HepG2 (cell line): ENCODE measurements at regions not wholly inside any gene's neighbourhood (a gene's known extent, or its start where the extent isn't known, plus 50 kb on each side); places are given as distances from the start of the nearest gene placed in this dataset.
A peak's percentile ranks its signal among the peaks of the same experiment; 100 is the strongest.

Experiments
- ATAC-seq: fragments of 200-7000 bp; cut with Tn5 transposase; 3 replicates; pipeline ENCODE4 v1.9.1; 2020; ENCODE audit warnings: mild to moderate bottlenecking, moderate library complexity
- BruUV-seq: library from RNA; stranded (reverse); fragments of 400-500 nt; replicated peaks from 2 replicates; lab custom pipeline; 2021; lab: Mats Ljungman, UMichigan
- CTCF ChIA-PET: fragments of 300-600 bp; formaldehyde crosslinking; extraction: SDS; loops from one replicate; lab custom pipeline; 2021; ENCODE audit warnings: low total read pairs, inconsistent platforms, low intra/inter-chr PET ratio; lab: Yijun Ruan, JAX
- POLR2A ChIA-PET: fragments of 350-600 bp; sonication (Branson Sonifier 250); formaldehyde crosslinking; loops from one replicate; lab custom pipeline; 2020; ENCODE audit warnings: antibody characterized with exemption, inconsistent platforms; lab: Yijun Ruan, JAX
- DNase-seq: peaks from one replicate; pipeline ENCODE4 v3.0.0-alpha.2; 2015; ENCODE audit warnings: low spot score
- FAIRE-seq: peaks from 3 replicates; lab custom pipeline; 2011; peaks lifted over from hg19 to GRCh38; lab: Jason Lieb, UNC
- H2AFZ ChIP-seq: one replicate; pipeline ENCODE4 v1.6.1; 2011; ENCODE audit warnings: low read length, inconsistent platforms
- H3K27ac ChIP-seq: fragments of 300-600 bp; 3 replicates; pipeline ENCODE4 v1.8.0; 2011; ENCODE audit warnings: mixed run types, mild to moderate bottlenecking, mixed read lengths, low read length, inconsistent platforms; ENCODE audit not compliant: insufficient read depth; ENCODE audit errors: extremely low read length
- H3K27me3 ChIP-seq, 2 experiments: fragments of 200-600 bp in 1 of 2; 2 replicates in 1 of 2; 3 replicates in 1 of 2; pipeline versions ENCODE4 v1.6.0 to v1.8.0; 2011; ENCODE audit warnings: low read length in 2 of 2, mild to moderate bottlenecking in 2 of 2, moderate library complexity in 2 of 2, inconsistent platforms in 1 of 2; ENCODE audit not compliant: insufficient read depth in 2 of 2, control insufficient read depth in 1 of 2
- H3K36me3 ChIP-seq, 2 experiments: fragments of 200-600 bp in 1 of 2; replicated peaks in 1 of 2; 2 replicates in 1 of 2; 3 replicates in 1 of 2; pipeline versions ENCODE4 v1.5.1 to v1.8.0; 2011; ENCODE audit warnings: low read length in 2 of 2, inconsistent platforms in 1 of 2; ENCODE audit not compliant: insufficient read depth in 2 of 2, control insufficient read depth in 1 of 2
- H3K4me1 ChIP-seq: 2 replicates; pipeline ENCODE4 v1.5.1; 2012; ENCODE audit warnings: low read length, inconsistent platforms; ENCODE audit not compliant: insufficient read depth
- H3K4me2 ChIP-seq: 2 replicates; pipeline ENCODE4 v1.6.0; 2011; ENCODE audit warnings: low read depth, low read length, inconsistent platforms
- H3K4me3 ChIP-seq, 3 experiments: fragments of 200-600 bp in 1 of 3; sonication (generic), shearing (Covaris generic) in 1 of 3; replicated peaks in 1 of 3; 2 replicates each; pipeline ENCODE4 v1.5.1; 2011 to 2016; ENCODE audit warnings: low read length in 3 of 3, inconsistent platforms in 2 of 3, low read depth in 2 of 3, mild to moderate bottlenecking in 2 of 3, control low read depth in 1 of 3, mixed read lengths in 1 of 3; ENCODE audit not compliant: insufficient read depth in 1 of 3
- H3K79me2 ChIP-seq: one replicate; pipeline ENCODE4 v1.6.1; 2011; ENCODE audit warnings: low read length, inconsistent platforms; ENCODE audit not compliant: insufficient read depth
- H3K9ac ChIP-seq: 2 replicates; pipeline ENCODE4 v1.6.0; 2011; ENCODE audit warnings: mild to moderate bottlenecking, low read depth, low read length, inconsistent platforms; ENCODE audit not compliant: insufficient read depth
- H3K9me3 ChIP-seq: 2 replicates; pipeline ENCODE4 v1.5.1; 2012; ENCODE audit warnings: mild to moderate bottlenecking, low read length
- H4K20me1 ChIP-seq: 2 replicates; pipeline ENCODE4 v1.6.0; 2011; ENCODE audit warnings: inconsistent platforms, mild to moderate bottlenecking, low read length, moderate library complexity; ENCODE audit not compliant: insufficient read depth
- KAT7 ChIP-seq: IDR thresholded peaks from 2 replicates; pipeline ENCODE4 v1.6.1; 2018; ENCODE audit warnings: borderline replicate concordance, missing compliant biosample characterization
- KLF16 ChIP-seq, 2 experiments: sonication (generic) in 1 of 2; formaldehyde crosslinking in 1 of 2; IDR thresholded peaks; 2 replicates each; pipeline versions ENCODE4 v1.6.1 to v1.8.0; 2016 to 2023; ENCODE audit warnings: missing genetic modification reagents in 2 of 2, missing compliant biosample characterization in 1 of 2
- LRRFIP1 ChIP-seq: sonication (generic); formaldehyde crosslinking; conservative IDR thresholded peaks from 2 replicates; pipeline ENCODE4 v1.4.0; 2020; ENCODE audit warnings: missing genetic modification reagents
- MNT ChIP-seq: fragments of 450-650 bp; IDR thresholded peaks from 2 replicates; pipeline ENCODE4 v1.6.1; 2016
- NFKB2 ChIP-seq: sonication (generic); formaldehyde crosslinking; IDR thresholded peaks from 2 replicates; pipeline ENCODE4 v1.4.0; 2020; ENCODE audit warnings: missing genetic modification reagents, borderline replicate concordance
- PLRG1 ChIP-seq: fragments of 450-650 bp; conservative IDR thresholded peaks from 2 replicates; pipeline ENCODE4 v1.6.1; 2016
- ZHX2 ChIP-seq, 2 experiments: sonication (generic) in 1 of 2; formaldehyde crosslinking in 1 of 2; IDR thresholded peaks; 2 replicates each; pipeline versions ENCODE4 v1.6.1 to v1.9.0; 2014 to 2022; ENCODE audit warnings: antibody characterized with exemption in 1 of 2, borderline replicate concordance in 1 of 2, inconsistent platforms in 1 of 2, low read depth in 1 of 2, missing genetic modification reagents in 1 of 2
- ZNF333 ChIP-seq: sonication (generic); formaldehyde crosslinking; IDR thresholded peaks from 2 replicates; pipeline ENCODE4 v1.4.0; 2020; ENCODE audit warnings: mild to moderate bottlenecking, missing genetic modification reagents, borderline replicate concordance
- ZNF33A ChIP-seq: sonication (generic); formaldehyde crosslinking; IDR thresholded peaks from 2 replicates; pipeline ENCODE4 v1.5.1; 2020; ENCODE audit warnings: missing genetic modification reagents, mild to moderate bottlenecking, moderate library complexity, borderline replicate concordance
- ZNF501 ChIP-seq: sonication (generic); formaldehyde crosslinking; IDR thresholded peaks from 2 replicates; pipeline ENCODE4 v1.5.1; 2020; ENCODE audit warnings: mild to moderate bottlenecking, moderate library complexity, missing genetic modification reagents
- ZNF644 ChIP-seq: IDR thresholded peaks from 2 replicates; pipeline ENCODE4 v1.6.1; 2016; ENCODE audit warnings: low read depth
- ZNF691 ChIP-seq: sonication (generic); formaldehyde crosslinking; IDR thresholded peaks from 2 replicates; pipeline ENCODE4 v1.4.0; 2020; ENCODE audit warnings: missing genetic modification reagents, low read depth, mild to moderate bottlenecking, borderline replicate concordance
- ZSCAN20 ChIP-seq: sonication (generic); formaldehyde crosslinking; IDR thresholded peaks from 2 replicates; pipeline ENCODE4 v1.4.0; 2020; ENCODE audit warnings: missing genetic modification reagents, mild to moderate bottlenecking, borderline replicate concordance
- WGBS: methylation state at CpG from one replicate; pipeline ENCODE4 v1.1.6; 2017; ENCODE audit warnings: low lambda C conversion rate; 5-methylcytosine and 5-hydroxymethylcytosine counted together
- in situ Hi-C: cut with HindIII; loops from 2 replicates; pipeline ENCODE4 v1.10.0; 2017; ENCODE audit warnings: low pct_unique_long_range_greater_than_20kb; ENCODE audit not compliant: extremely low pct_ligation_motif_present
- intact Hi-C: fragments of 100-400 bp; cut with micrococcal nuclease; formaldehyde crosslinking; loops from one replicate; pipeline ENCODE4 v1.10.0; 2022; ENCODE audit not compliant: unreplicated experiment

GRCh38 chr6:137352859-137353258 lies 133.7 kb upstream of the IFNGR1 start:
- no peaks in the 10 kb centered on the region for H3K36me3 ChIP-seq
- no peak overlapping the region for H2AFZ ChIP-seq
- peak overlapping the region; percentile 92 for H3K9ac ChIP-seq
- H3K27me3 ChIP-seq = no peaks in the 10 kb centered on the region
- peak; percentile 93 for DNase-seq
- no peaks in the 10 kb centered on the region for H4K20me1 ChIP-seq
- no peak for ATAC-seq
- no TSS peak for BruUV-seq
- no peaks in the 10 kb centered on the region for H3K79me2 ChIP-seq
- peak; percentile 55 for FAIRE-seq
- ChIA-PET CTCF (no interaction called here), POLR2A (interaction anchor here (0.8 to 5.3 kb wide), 2 partner anchors 38 to 105 kb away, joined by 3 to 37 read pairs; no protein-coding TSS in a partner anchor)
- in situ Hi-C loops (loop anchor here (10.0 kb wide), 1 partner anchor 512 kb away; the partner anchor contains the start of gene TNFAIP3), intact Hi-C loops (loop anchor here (1.0 to 10.0 kb wide), 8 partner anchors 38 to 732 kb away; no protein-coding TSS in a partner anchor)
- H3K4me2 ChIP-seq = peak overlapping the region; percentile 81
- 6% methylated on average over 6 of the region's 6 CpGs for WGBS
- no peaks in the 10 kb centered on the region for H3K9me3 ChIP-seq
- H3K4me3 ChIP-seq = peak overlapping the region in 2 of 3 experiments; percentile 29 to 56; a peak in 2 of 6 replicates
- H3K4me1 ChIP-seq = peaks cover 91% of the 10 kb centered on the region
- peak overlapping the region; percentile 99 for H3K27ac ChIP-seq
- TF ChIP-seq LRRFIP1 (no peak), ZNF644 (CRISPR knock-in tag) (no peak; the same call in 1 of the 2 replicates), ZNF33A (CRISPR knock-in tag) (no peak), ZNF501 (CRISPR knock-in tag) (no peak), NFKB2 (CRISPR knock-in tag) (no peak), ZNF691 (CRISPR knock-in tag) (no peak), ZSCAN20 (CRISPR knock-in tag) (no peak), KAT7 (CRISPR knock-in tag) (no peak; the same call in 1 of the 2 replicates), ZHX2 (IDR thresholded peaks at IDR 0.05; ENCODE audit: low read depth) (peak; percentile 58; the same call in 1 of the 2 replicates), ZHX2 (CRISPR knock-in tag; IDR thresholded peaks at IDR 0.05; ENCODE audit: borderline replicate concordance) (no peak), KLF16 (CRISPR knock-in tag; IDR thresholded peaks at IDR 0.05) (no peak; a peak in 1 of 4 replicates), PLRG1 (no peak), MNT (no peak), ZNF333 (CRISPR knock-in tag) (no peak)
